Kidney capillary endothelial cell (primary cell): ENCODE measurements at regions not wholly inside any gene's neighbourhood (a gene's known extent, or its start where the extent isn't known, plus 50 kb on each side); places are given as distances from the start of the nearest gene placed in this dataset.

Source experiments
- DNase-seq: peaks from one replicate; pipeline ENCODE4 v3.0.0-alpha.2; 2018; ENCODE audit warnings: low spot score

GRCh38 chr21:16834791-16835190 is 678.1 kb upstream of the CXADR start:
- DNase-seq = no peak

GRCh38 chr21:16837321-16837720 is 675.5 kb upstream of the CXADR start:
- DNase-seq = no peak

GRCh38 chr21:16837721-16838120 is 675.1 kb upstream of the CXADR start:
- no peak for DNase-seq

GRCh38 chr21:16838331-16838730 is 674.5 kb upstream of the CXADR start:
- no peak for DNase-seq

- DNase-seq = no peak
Observed at GRCh38 chr21:16840538-16840937, 672.3 kb upstream of the CXADR start.

- DNase-seq = no peak
Observed at GRCh38 chr21:16841975-16842695, 670.7 kb upstream of the CXADR start.

- DNase-seq = no peak
Observed at GRCh38 chr21:16842696-16843035, 670.2 kb upstream of the CXADR start.

- DNase-seq = no peak
Observed at GRCh38 chr21:16847211-16847610, 665.6 kb upstream of the CXADR start.

- no peak for DNase-seq
Observed at GRCh38 chr21:16851054-16851453, 661.8 kb upstream of the CXADR start.

- no peak for DNase-seq
Observed at GRCh38 chr21:16855164-16855667, 657.6 kb upstream of the CXADR start.

- no peak for DNase-seq
Observed at GRCh38 chr21:16863362-16863905, 649.4 kb upstream of the CXADR start.

GRCh38 chr21:16863908-16864307 is 648.9 kb upstream of the CXADR start:
- no peak for DNase-seq

- DNase-seq = no peak
Observed at GRCh38 chr21:16865632-16866031, 647.2 kb upstream of the CXADR start.

- no peak for DNase-seq
Observed at GRCh38 chr21:16866851-16867250, 646.0 kb upstream of the CXADR start.

GRCh38 chr21:16870103-16870502 is 642.7 kb upstream of the CXADR start:
- no peak for DNase-seq

- DNase-seq = no peak
Observed at GRCh38 chr21:16872616-16873015, 640.2 kb upstream of the CXADR start.

- DNase-seq = no peak
Observed at GRCh38 chr21:16873176-16873575, 639.7 kb upstream of the CXADR start.

- no peak for DNase-seq
Observed at GRCh38 chr21:16873596-16873995, 639.2 kb upstream of the CXADR start.

GRCh38 chr21:16879479-16879878 is 633.4 kb upstream of the CXADR start:
- no peak for DNase-seq

GRCh38 chr21:16891821-16892220 is 621.0 kb upstream of the CXADR start:
- no peak for DNase-seq

GRCh38 chr21:16900685-16901084 is 612.2 kb upstream of the CXADR start:
- no peak for DNase-seq

GRCh38 chr21:16908077-16908476 is 604.8 kb upstream of the CXADR start:
- DNase-seq = no peak

- DNase-seq = no peak
Observed at GRCh38 chr21:16910435-16911165, 602.2 kb upstream of the CXADR start.
